B cell (primary cell): ENCODE measurements at regions not wholly inside any gene's neighbourhood (a gene's known extent, or its start where the extent isn't known, plus 50 kb on each side); places are given as distances from the start of the nearest gene placed in this dataset.

Source experiments
- ATAC-seq: fragments of 200-7000 bp; cut with Tn5 transposase; one replicate; pipeline ENCODE4 v1.10.0; 2021; ENCODE audit warnings: low read depth, mild to moderate bottlenecking, moderate number of reproducible peaks, moderate library complexity
- CTCF ChIA-PET: fragments of 350-600 bp; sonication (Branson Sonifier 250); formaldehyde crosslinking; loops from one replicate; lab custom pipeline; 2021; ENCODE audit warnings: antibody characterized with exemption, inconsistent platforms; lab: Charles Lee
- POLR2A ChIA-PET: fragments of 350-600 bp; sonication (Branson Sonifier 250); formaldehyde crosslinking; loops from one replicate; lab custom pipeline; 2021; ENCODE audit warnings: antibody characterized with exemption; lab: Charles Lee
- DNase-seq: peaks from one replicate; pipeline ENCODE4 v3.0.0; 2013
- H2AFZ ChIP-seq: 2 replicates; pipeline ENCODE4 v1.6.1; 2012; ENCODE audit warnings: mild to moderate bottlenecking, low read depth, low read length; ENCODE audit not compliant: insufficient read depth, poor library complexity, severe bottlenecking
- H3K27ac ChIP-seq, 2 donors: 1 replicate in 1 of 2; 2 replicates in 1 of 2; pipeline ENCODE4 v1.5.1; 2012 to 2013; ENCODE audit warnings: low read length in 2 of 2, mild to moderate bottlenecking in 2 of 2, moderate library complexity in 1 of 2
- H3K27me3 ChIP-seq, 4 experiments: fragments of 200-600 bp in 1 of 4; sonication (generic) in 1 of 4; replicated peaks in 1 of 4; 1 replicate in 2 of 4; 2 replicates in 2 of 4; pipeline versions ENCODE4 v1.6.1 to v1.7.0; 2013 to 2016; ENCODE audit warnings: low read length in 3 of 4, mild to moderate bottlenecking in 2 of 4, mixed read lengths in 1 of 4, moderate library complexity in 1 of 4; ENCODE audit not compliant: insufficient read depth in 4 of 4, control insufficient read depth in 3 of 4; ENCODE audit errors: control extremely low read depth in 1 of 4
- H3K36me3 ChIP-seq, 2 experiments: replicated peaks in 1 of 2; 1 replicate in 1 of 2; 2 replicates in 1 of 2; pipeline versions ENCODE4 v1.6.1 to v1.7.1; 2013; ENCODE audit warnings: low read length in 1 of 2; ENCODE audit not compliant: insufficient read depth in 2 of 2, control insufficient read depth in 1 of 2; ENCODE audit errors: control extremely low read depth in 1 of 2, extremely low read depth in 1 of 2
- H3K4me1 ChIP-seq, 2 donors: fragments of 200-600 bp in 1 of 2; sonication (generic) in 1 of 2; 1 replicate in 1 of 2; 2 replicates in 1 of 2; pipeline versions ENCODE4 v1.5.1 to v1.6.1; 2013 to 2017; ENCODE audit warnings: low read length in 2 of 2; ENCODE audit not compliant: control insufficient read depth in 2 of 2, insufficient read depth in 2 of 2
- H3K4me2 ChIP-seq: replicated peaks from 2 replicates; pipeline ENCODE3; 2012; ENCODE audit warnings: mild to moderate bottlenecking, low read depth, low read length; ENCODE audit not compliant: poor library complexity, severe bottlenecking
- H3K4me3 ChIP-seq, 5 experiments: fragments of 200-600 bp in 1 of 5; sonication (generic) in 1 of 5; 1 replicate in 3 of 5; 2 replicates in 2 of 5; pipeline versions ENCODE4 v1.5.1 to v1.7.0; 2011 to 2016; ENCODE audit warnings: low read length in 4 of 5, mild to moderate bottlenecking in 4 of 5, low read depth in 2 of 5, control low read depth in 1 of 5, moderate library complexity in 1 of 5; ENCODE audit not compliant: insufficient read depth in 1 of 5; ENCODE audit errors: control extremely low read depth in 1 of 5, extremely low read depth in 1 of 5
- H3K79me2 ChIP-seq: fragments of 200-600 bp; sonication (generic); one replicate; pipeline ENCODE4 v1.6.0; 2016; ENCODE audit warnings: low read length; ENCODE audit not compliant: control insufficient read depth, insufficient read depth
- H3K9ac ChIP-seq: fragments of 200-600 bp; sonication (generic); 2 replicates; pipeline ENCODE4 v1.6.1; 2017; ENCODE audit warnings: mild to moderate bottlenecking, low read length, moderate library complexity
- H3K9me3 ChIP-seq, 3 donors: one replicate each; pipeline versions ENCODE4 v1.6.1 to v1.7.1; 2013; ENCODE audit warnings: low read length in 2 of 3; ENCODE audit not compliant: control insufficient read depth in 2 of 3, insufficient read depth in 1 of 3; ENCODE audit errors: control extremely low read depth in 1 of 3
- H4K20me1 ChIP-seq: 2 replicates; pipeline ENCODE4 v1.6.0; 2012; ENCODE audit warnings: mild to moderate bottlenecking, low read length; ENCODE audit not compliant: insufficient read depth, control insufficient read depth, poor library complexity, severe bottlenecking
- H3K27ac Mint-ChIP-seq: one replicate; pipeline ENCODE4 v1.8.0; 2021; ENCODE audit warnings: mixed read lengths
- H3K27me3 Mint-ChIP-seq: one replicate; pipeline ENCODE4 v1.8.0; 2021; ENCODE audit warnings: mixed read lengths
- H3K4me1 Mint-ChIP-seq: one replicate; pipeline ENCODE4 v1.8.0; 2021; ENCODE audit warnings: mixed read lengths
- H3K4me3 Mint-ChIP-seq: one replicate; pipeline ENCODE4 v1.8.0; 2021; ENCODE audit warnings: mixed read lengths
- H3K9me3 Mint-ChIP-seq: one replicate; pipeline ENCODE4 v1.8.0; 2022; ENCODE audit warnings: mixed read lengths; ENCODE audit not compliant: insufficient read depth
- EZH2 ChIP-seq: IDR thresholded peaks from 2 replicates; pipeline ENCODE4 v1.6.1; 2012; ENCODE audit warnings: borderline replicate concordance, low read depth, mild to moderate bottlenecking, moderate library complexity, low read length; ENCODE audit not compliant: insufficient read depth, poor library complexity, severe bottlenecking
- intact Hi-C: fragments of 100-400 bp; cut with micrococcal nuclease; formaldehyde crosslinking; loops from one replicate; pipeline ENCODE4 v1.10.0; 2022
- TF ChIP-seq, protein P1 (sequence below): fragments of 200-600 bp; IDR thresholded peaks from one replicate; pipeline ENCODE4 v1.8.0; 2022; ENCODE audit warnings: antibody characterized with exemption, mild to moderate bottlenecking

- ATAC-seq: no peak
Observed at GRCh38 chr7:42489299-42489698, 252.3 kb upstream of the GLI3 start.

GRCh38 chr7:42485301-42485766 is 248.3 kb upstream of the GLI3 start:
- Histone ChIP-seq H3K4me1 (no peaks in the 10 kb centered on the region), H3K4me2 (no peak overlapping the region), H3K9ac (no peak overlapping the region), H4K20me1 (no peaks in the 10 kb centered on the region), H3K27ac (no peak overlapping the region), H3K4me3 (no peak overlapping the region), H3K9me3 (no peaks in the 10 kb centered on the region), H2AFZ (no peak overlapping the region), H3K27me3 (no peaks in the 10 kb centered on the region), H3K36me3 (no peaks in the 10 kb centered on the region), H3K79me2 (no peaks in the 10 kb centered on the region)
- no peaks in the 10 kb centered on the region for H3K4me1 Mint-ChIP-seq
- no peak for ATAC-seq
- H3K4me3 Mint-ChIP-seq: no peak overlapping the region
- ChIA-PET CTCF (no interaction called here), POLR2A (no interaction called here)
- no peaks in the 10 kb centered on the region for H3K27me3 Mint-ChIP-seq
- no peak for TF ChIP-seq EZH2
- TF ChIP-seq, protein P1, sequence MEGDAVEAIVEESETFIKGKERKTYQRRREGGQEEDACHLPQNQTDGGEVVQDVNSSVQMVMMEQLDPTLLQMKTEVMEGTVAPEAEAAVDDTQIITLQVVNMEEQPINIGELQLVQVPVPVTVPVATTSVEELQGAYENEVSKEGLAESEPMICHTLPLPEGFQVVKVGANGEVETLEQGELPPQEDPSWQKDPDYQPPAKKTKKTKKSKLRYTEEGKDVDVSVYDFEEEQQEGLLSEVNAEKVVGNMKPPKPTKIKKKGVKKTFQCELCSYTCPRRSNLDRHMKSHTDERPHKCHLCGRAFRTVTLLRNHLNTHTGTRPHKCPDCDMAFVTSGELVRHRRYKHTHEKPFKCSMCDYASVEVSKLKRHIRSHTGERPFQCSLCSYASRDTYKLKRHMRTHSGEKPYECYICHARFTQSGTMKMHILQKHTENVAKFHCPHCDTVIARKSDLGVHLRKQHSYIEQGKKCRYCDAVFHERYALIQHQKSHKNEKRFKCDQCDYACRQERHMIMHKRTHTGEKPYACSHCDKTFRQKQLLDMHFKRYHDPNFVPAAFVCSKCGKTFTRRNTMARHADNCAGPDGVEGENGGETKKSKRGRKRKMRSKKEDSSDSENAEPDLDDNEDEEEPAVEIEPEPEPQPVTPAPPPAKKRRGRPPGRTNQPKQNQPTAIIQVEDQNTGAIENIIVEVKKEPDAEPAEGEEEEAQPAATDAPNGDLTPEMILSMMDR: no peak
- no peak for DNase-seq
- no peaks in the 10 kb centered on the region for H3K9me3 Mint-ChIP-seq
- intact Hi-C loops: no loop called here
- H3K27ac Mint-ChIP-seq: no peak overlapping the region

More at GRCh38 chr7:42489299-42489698, 252.3 kb upstream of the GLI3 start:
- no peak overlapping the region for H2AFZ ChIP-seq
- no peak for TF ChIP-seq EZH2
- TF ChIP-seq, protein P1: no peak
- Mint-ChIP-seq H3K27ac (no peak overlapping the region), H3K9me3 (no peaks in the 10 kb centered on the region), H3K4me3 (no peak overlapping the region), H3K4me1 (no peaks in the 10 kb centered on the region), H3K27me3 (peaks cover 6% of the 10 kb centered on the region)
- ChIA-PET POLR2A (no interaction called here), CTCF (no interaction called here)
- no peak for DNase-seq
- H3K4me1 ChIP-seq: no peaks in the 10 kb centered on the region
- H4K20me1 ChIP-seq: no peaks in the 10 kb centered on the region
- H3K4me3 ChIP-seq: no peak overlapping the region
- no peaks in the 10 kb centered on the region for H3K36me3 ChIP-seq
- H3K27ac ChIP-seq: no peak overlapping the region
- peaks cover 0 to 3% (median 0%) of the 10 kb centered on the region in 4 experiments for H3K27me3 ChIP-seq
- H3K79me2 ChIP-seq: no peaks in the 10 kb centered on the region
- H3K9me3 ChIP-seq: no peaks in the 10 kb centered on the region
- no peak overlapping the region for H3K9ac ChIP-seq
- H3K4me2 ChIP-seq: no peak overlapping the region
- intact Hi-C loops: no loop called here
